Kidney (tissue), 13 donors: ENCODE measurements at regions not wholly inside any gene's neighbourhood (a gene's known extent, or its start where the extent isn't known, plus 50 kb on each side); places are given as distances from the start of the nearest gene placed in this dataset.

ENCODE experiments used
- DNase-seq, 5 donors: peaks; one replicate each; pipeline ENCODE4 v3.0.0-alpha.2; 2013 to 2020
- FAIRE-seq: peaks from 2 replicates; lab custom pipeline; 2012; peaks lifted over from hg19 to GRCh38; lab: Jason Lieb, UNC
- H3K27ac ChIP-seq, 2 donors: one replicate each; pipeline ENCODE4 v1.7.0; 2013; ENCODE audit warnings: low read depth in 2 of 2, low read length in 2 of 2, inconsistent platforms in 1 of 2
- H3K27me3 ChIP-seq: one replicate; pipeline ENCODE4 v1.7.1; 2013; ENCODE audit warnings: low read length, inconsistent platforms; ENCODE audit not compliant: control insufficient read depth, insufficient read depth
- H3K36me3 ChIP-seq, 3 donors: one replicate each; pipeline versions ENCODE4 v1.7.0 to v1.7.1; 2013; ENCODE audit warnings: low read length in 3 of 3, control low read depth in 1 of 3, inconsistent platforms in 1 of 3; ENCODE audit not compliant: insufficient read depth in 3 of 3, control insufficient read depth in 2 of 3
- H3K4me1 ChIP-seq, 3 donors: one replicate each; pipeline versions ENCODE4 v1.7.0 to v1.7.1; 2013; ENCODE audit warnings: low read length in 3 of 3, inconsistent platforms in 1 of 3, low read depth in 1 of 3; ENCODE audit not compliant: control insufficient read depth in 2 of 3, insufficient read depth in 2 of 3
- H3K4me3 ChIP-seq, 3 donors: one replicate each; pipeline versions ENCODE4 v1.7.0 to v1.8.1; 2013; ENCODE audit warnings: low read length in 3 of 3, control low read depth in 1 of 3, inconsistent platforms in 1 of 3
- H3K9ac ChIP-seq, 3 donors: one replicate each; pipeline versions ENCODE4 v1.7.0 to v1.7.1; 2013; ENCODE audit warnings: low read length in 3 of 3, control low read depth in 1 of 3, inconsistent platforms in 1 of 3
- H3K9me3 ChIP-seq, 3 donors: one replicate each; pipeline versions ENCODE4 v1.7.0 to v1.7.1; 2013; ENCODE audit warnings: low read length in 3 of 3, control low read depth in 1 of 3, inconsistent platforms in 1 of 3; ENCODE audit not compliant: control insufficient read depth in 2 of 3, insufficient read depth in 1 of 3
- CTCF ChIP-seq: IDR thresholded peaks from 3 replicates; pipeline ENCODE4 v1.5.1; 2012; ENCODE audit warnings: mild to moderate bottlenecking, moderate library complexity, borderline replicate concordance; ENCODE audit not compliant: insufficient read depth; ENCODE audit errors: extremely low read depth
- intact Hi-C: fragments of 100-400 bp; cut with DNase I; formaldehyde crosslinking; loops from one replicate; pipeline ENCODE4 v1.11.1; 2022
- donor health status: control.
- donor health status: control.
- donor health status: control.
- donor health status: control.
- donor health status: control.
- donor health status: DM: yes; HTN: yes; CAD: no.
- donor health status: Normal renal cell carcinoma (clear cell type).

DNA sequence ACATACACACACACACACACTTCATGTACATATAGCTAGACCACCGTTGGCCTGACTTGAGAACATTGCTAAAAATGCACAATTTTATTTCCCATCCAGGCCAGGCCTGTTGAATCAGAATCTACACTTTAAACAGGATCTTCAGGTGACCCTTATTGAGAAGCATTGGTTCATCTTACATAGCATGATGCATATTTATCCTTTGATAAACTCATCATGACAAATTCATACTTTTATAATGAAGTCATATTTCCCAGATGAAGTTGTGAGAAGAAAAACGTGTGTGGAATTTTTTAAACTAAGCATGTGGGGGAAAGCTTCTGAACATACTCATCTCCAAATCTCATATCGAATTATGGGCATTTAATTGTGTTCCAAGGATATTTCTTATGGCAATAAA lies 877.7 kb downstream of the MRPL39 start:
- intact Hi-C loops = no loop called here
- Histone ChIP-seq H3K4me3 (no peak overlapping the region), H3K27me3 (no peaks in the 10 kb centered on the region), H3K27ac (no peak overlapping the region), H3K9me3 (no peaks in the 10 kb centered on the region), H3K9ac (no peak overlapping the region), H3K36me3 (no peaks in the 10 kb centered on the region), H3K4me1 (no peaks in the 10 kb centered on the region)
- no peak for TF ChIP-seq CTCF
- no peak for FAIRE-seq
- DNase-seq = no peak

DNA sequence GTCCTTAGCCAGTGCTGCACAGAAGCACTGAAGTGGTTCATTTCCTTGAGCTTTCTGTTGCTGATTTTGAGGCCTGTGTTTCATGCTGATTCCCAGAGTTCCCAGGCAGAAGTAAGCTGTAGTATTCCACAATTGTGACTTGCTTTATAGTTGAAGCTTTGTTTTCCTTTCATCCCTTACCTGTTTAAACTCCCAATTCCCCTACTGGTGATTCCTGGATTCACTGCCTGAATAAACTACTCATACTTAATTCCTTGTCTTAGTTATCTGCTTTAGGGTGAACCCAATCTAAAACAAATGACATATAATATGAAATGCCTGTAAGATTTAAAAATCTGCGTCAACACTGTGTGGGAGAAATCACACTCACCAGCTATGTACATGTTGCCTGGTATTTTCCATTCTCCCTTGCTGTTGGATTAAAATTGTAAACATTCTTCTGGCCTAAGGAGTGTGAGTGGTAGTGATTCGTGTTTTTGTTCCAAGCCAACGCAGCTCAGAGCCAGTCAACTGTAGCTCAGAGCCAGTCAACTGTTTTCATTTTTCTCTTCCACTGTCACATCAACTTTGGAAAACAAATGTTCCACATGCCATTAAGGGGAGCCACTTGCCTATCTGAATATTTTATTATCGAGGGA lies 879.4 kb downstream of the MRPL39 start:
- no peak for FAIRE-seq
- no peak overlapping the region for H3K27ac ChIP-seq
- no peaks in the 10 kb centered on the region for H3K9me3 ChIP-seq
- H3K4me3 ChIP-seq = no peak overlapping the region
- DNase-seq = peak in 3 of 5 donors; percentile 13 to 44 (median 25)
- no peak overlapping the region for H3K9ac ChIP-seq
- H3K27me3 ChIP-seq = no peaks in the 10 kb centered on the region
- no peaks in the 10 kb centered on the region for H3K36me3 ChIP-seq
- intact Hi-C loops = no loop called here
- TF ChIP-seq CTCF = no peak
- no peaks in the 10 kb centered on the region for H3K4me1 ChIP-seq

DNA sequence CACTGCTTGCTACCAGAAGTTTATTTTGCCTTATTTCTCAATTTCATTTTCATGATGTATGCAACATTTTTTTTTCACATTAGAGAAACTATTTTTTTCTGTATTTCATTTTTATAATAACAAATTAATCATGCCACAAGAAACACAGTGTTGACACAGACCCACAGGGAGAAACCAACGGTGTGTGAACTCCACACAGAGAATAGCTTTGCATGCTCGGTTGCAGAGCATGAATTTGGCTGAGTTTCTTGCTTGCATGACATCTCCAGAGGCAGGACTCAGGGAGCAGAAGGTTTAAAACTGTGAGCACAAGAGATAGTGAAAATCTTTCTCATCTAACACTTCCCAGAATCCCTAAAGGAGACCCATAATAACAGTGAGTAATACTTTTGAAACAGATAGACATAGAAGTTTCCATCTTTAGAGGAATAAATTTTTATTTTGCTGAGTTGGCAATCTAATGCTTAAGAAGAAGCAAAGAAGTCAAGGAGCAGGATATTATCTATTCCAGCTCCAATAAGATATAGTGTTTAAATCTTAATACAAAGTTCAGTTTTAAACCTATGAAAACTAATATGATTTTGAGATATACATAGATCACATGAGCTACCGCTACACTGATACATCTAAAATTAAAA lies 890.9 kb downstream of the MRPL39 start:
- Histone ChIP-seq H3K27me3 (no peaks in the 10 kb centered on the region), H3K9ac (no peak overlapping the region), H3K36me3 (no peaks in the 10 kb centered on the region), H3K9me3 (no peaks in the 10 kb centered on the region), H3K27ac (no peak overlapping the region), H3K4me1 (no peaks in the 10 kb centered on the region), H3K4me3 (no peak overlapping the region)
- FAIRE-seq (no peak), DNase-seq (peak in 3 of 5 donors; percentile 16 to 53 (median 36))
- no peak for TF ChIP-seq CTCF
- intact Hi-C loops = no loop called here
